Ishikawa (cell line): ENCODE measurements at regions not wholly inside any gene's neighbourhood (a gene's known extent, or its start where the extent isn't known, plus 50 kb on each side); places are given as distances from the start of the nearest gene placed in this dataset.

Experiments used
- CEBPB ChIP-seq: IDR thresholded peaks from 2 replicates; pipeline ENCODE4 v1.6.1; 2012
- CREB1 ChIP-seq: IDR thresholded peaks from 2 replicates; pipeline ENCODE4 v1.6.1; 2012; ENCODE audit warnings: low read depth
- EGR1 ChIP-seq: IDR thresholded peaks from 2 replicates; pipeline ENCODE4 v1.6.1; 2012
- EP300 ChIP-seq: IDR thresholded peaks from 2 replicates; pipeline ENCODE4 v1.6.1; 2012; ENCODE audit warnings: borderline replicate concordance
- FOXM1 ChIP-seq: IDR thresholded peaks from 2 replicates; pipeline ENCODE4 v1.6.1; 2012; ENCODE audit warnings: low read depth, borderline replicate concordance
- NFIC ChIP-seq: IDR thresholded peaks from 2 replicates; pipeline ENCODE4 v1.6.1; 2012
- RAD21 ChIP-seq: IDR thresholded peaks from 2 replicates; pipeline ENCODE4 v1.6.1; 2012; ENCODE audit warnings: low read depth
- TAF1 ChIP-seq: IDR thresholded peaks from 2 replicates; pipeline ENCODE4 v1.6.1; 2012; ENCODE audit warnings: low read depth, mild to moderate bottlenecking
- TCF12 ChIP-seq: IDR thresholded peaks from 2 replicates; pipeline ENCODE4 v1.6.1; 2012; ENCODE audit warnings: low read depth
- TEAD4 ChIP-seq: IDR thresholded peaks from 2 replicates; pipeline ENCODE4 v1.6.1; 2012
- USF1 ChIP-seq: IDR thresholded peaks from 2 replicates; pipeline ENCODE4 v1.6.1; 2012
- YY1 ChIP-seq: IDR thresholded peaks from 2 replicates; pipeline ENCODE4 v1.6.1; 2012; ENCODE audit warnings: low read depth
- ZBTB7A ChIP-seq: IDR thresholded peaks from 2 replicates; pipeline ENCODE4 v1.6.1; 2012; ENCODE audit warnings: low read depth
- TF ChIP-seq, protein P1 (sequence below): IDR thresholded peaks from 2 replicates; pipeline ENCODE4 v1.6.1; 2012
- TF ChIP-seq, protein P2 (sequence below): IDR thresholded peaks from 2 replicates; pipeline ENCODE4 v1.6.1; 2012; ENCODE audit warnings: low read depth, mild to moderate bottlenecking

DNA sequence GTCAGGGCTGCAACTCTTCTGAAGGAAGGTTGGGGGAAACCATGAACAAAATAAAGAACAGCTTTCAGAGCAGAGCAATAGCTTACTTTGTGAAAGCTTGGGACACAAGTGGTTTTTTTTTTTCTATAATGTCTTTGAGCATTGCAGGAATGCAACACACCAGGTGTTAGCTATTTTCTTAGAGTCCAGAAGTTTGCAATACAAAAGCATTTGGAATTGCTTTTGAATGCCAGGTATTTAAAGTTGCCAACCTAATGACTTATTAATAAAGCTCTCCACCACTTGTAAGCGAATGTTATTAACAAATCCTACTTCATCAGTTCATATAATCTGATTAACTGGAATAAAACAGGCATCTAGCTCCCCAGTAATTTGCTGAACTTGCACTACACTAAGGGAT lies 172.6 kb downstream of the NUFIP1 start:
- TF ChIP-seq EGR1 (no peak), TEAD4 (no peak), RAD21 (no peak), TAF1 (no peak), CEBPB (no peak), TCF12 (no peak), NFIC (no peak), CREB1 (no peak), EP300 (no peak), YY1 (no peak), USF1 (no peak), FOXM1 (no peak), ZBTB7A (no peak)
- TF ChIP-seq, protein P1, sequence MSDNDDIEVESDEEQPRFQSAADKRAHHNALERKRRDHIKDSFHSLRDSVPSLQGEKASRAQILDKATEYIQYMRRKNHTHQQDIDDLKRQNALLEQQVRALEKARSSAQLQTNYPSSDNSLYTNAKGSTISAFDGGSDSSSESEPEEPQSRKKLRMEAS: no peak
- TF ChIP-seq, protein P2, sequence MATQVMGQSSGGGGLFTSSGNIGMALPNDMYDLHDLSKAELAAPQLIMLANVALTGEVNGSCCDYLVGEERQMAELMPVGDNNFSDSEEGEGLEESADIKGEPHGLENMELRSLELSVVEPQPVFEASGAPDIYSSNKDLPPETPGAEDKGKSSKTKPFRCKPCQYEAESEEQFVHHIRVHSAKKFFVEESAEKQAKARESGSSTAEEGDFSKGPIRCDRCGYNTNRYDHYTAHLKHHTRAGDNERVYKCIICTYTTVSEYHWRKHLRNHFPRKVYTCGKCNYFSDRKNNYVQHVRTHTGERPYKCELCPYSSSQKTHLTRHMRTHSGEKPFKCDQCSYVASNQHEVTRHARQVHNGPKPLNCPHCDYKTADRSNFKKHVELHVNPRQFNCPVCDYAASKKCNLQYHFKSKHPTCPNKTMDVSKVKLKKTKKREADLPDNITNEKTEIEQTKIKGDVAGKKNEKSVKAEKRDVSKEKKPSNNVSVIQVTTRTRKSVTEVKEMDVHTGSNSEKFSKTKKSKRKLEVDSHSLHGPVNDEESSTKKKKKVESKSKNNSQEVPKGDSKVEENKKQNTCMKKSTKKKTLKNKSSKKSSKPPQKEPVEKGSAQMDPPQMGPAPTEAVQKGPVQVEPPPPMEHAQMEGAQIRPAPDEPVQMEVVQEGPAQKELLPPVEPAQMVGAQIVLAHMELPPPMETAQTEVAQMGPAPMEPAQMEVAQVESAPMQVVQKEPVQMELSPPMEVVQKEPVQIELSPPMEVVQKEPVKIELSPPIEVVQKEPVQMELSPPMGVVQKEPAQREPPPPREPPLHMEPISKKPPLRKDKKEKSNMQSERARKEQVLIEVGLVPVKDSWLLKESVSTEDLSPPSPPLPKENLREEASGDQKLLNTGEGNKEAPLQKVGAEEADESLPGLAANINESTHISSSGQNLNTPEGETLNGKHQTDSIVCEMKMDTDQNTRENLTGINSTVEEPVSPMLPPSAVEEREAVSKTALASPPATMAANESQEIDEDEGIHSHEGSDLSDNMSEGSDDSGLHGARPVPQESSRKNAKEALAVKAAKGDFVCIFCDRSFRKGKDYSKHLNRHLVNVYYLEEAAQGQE: no peak

- TF ChIP-seq TCF12 (0 out of 2 replicates have a peak, but pooled peaks have one; percentile 27), CREB1 (no peak), CEBPB (peak; percentile 96), NFIC (no peak), FOXM1 (no peak), YY1 (no peak), ZBTB7A (no peak), TEAD4 (peak; percentile 83), TAF1 (no peak), EP300 (peak; percentile 40; the same call in 1 of the 2 replicates), RAD21 (no peak), USF1 (no peak), EGR1 (no peak)
- TF ChIP-seq, protein P1: peak; percentile 75
- TF ChIP-seq, protein P2: no peak
Observed at GRCh38 chr13:44815623-44816022, 173.6 kb downstream of the NUFIP1 start.

DNA sequence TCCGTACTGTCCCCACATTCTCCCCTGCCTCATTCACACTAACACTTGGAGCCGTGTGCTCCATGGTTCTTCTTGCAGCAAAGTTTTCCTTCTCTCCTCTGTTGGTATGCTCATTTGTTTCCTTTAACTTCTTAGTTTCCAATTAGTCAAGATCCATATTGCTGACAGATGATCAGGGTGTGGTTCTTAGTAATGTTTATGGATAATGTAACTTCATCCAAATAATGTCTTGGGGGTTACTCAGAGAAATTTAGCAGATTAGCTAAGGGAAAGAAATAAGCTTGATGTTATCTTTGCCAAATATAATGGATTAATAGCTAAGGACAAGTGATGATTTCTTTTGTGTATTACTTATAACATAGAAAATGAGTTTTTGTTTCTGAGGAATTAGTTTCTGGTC lies 174.4 kb downstream of the NUFIP1 start:
- TF ChIP-seq TAF1 (no peak), TEAD4 (no peak), NFIC (no peak), EP300 (no peak), FOXM1 (no peak), CREB1 (no peak), YY1 (no peak), EGR1 (no peak), TCF12 (no peak), RAD21 (no peak), USF1 (no peak), ZBTB7A (no peak), CEBPB (no peak)
- TF ChIP-seq, protein P1: no peak
- TF ChIP-seq, protein P2: no peak

- TF ChIP-seq USF1: no peak
- TF ChIP-seq NFIC: no peak
- TF ChIP-seq EP300: no peak
- TF ChIP-seq YY1: no peak
- no peak for TF ChIP-seq TEAD4
- TF ChIP-seq CEBPB: no peak
- TF ChIP-seq CREB1: no peak
- TF ChIP-seq RAD21: no peak
- TF ChIP-seq ZBTB7A: no peak
- TF ChIP-seq FOXM1: no peak
Observed at GRCh38 chr13:44814161-44814560, 175.1 kb downstream of the NUFIP1 start.
